Transverse colon (tissue), 4 donors: ENCODE measurements at regions not wholly inside any gene's neighbourhood (a gene's known extent, or its start where the extent isn't known, plus 50 kb on each side); places are given as distances from the start of the nearest gene placed in this dataset.

Source experiments
- EP300 ChIP-seq: sonication (generic); formaldehyde crosslinking; IDR thresholded peaks from one replicate; pipeline ENCODE4 v1.6.1; 2017; ENCODE audit warnings: antibody characterized with exemption, low read depth
- POLR2A ChIP-seq: fragments of 450-650 bp; IDR thresholded peaks from one replicate; pipeline ENCODE4 v1.6.1; 2016; ENCODE audit warnings: antibody characterized with exemption, mild to moderate bottlenecking, moderate library complexity
- POLR2AphosphoS5 ChIP-seq, 3 donors: sonication (generic); formaldehyde crosslinking; IDR thresholded peaks; one replicate each; pipeline ENCODE4 v1.6.1; 2016; ENCODE audit warnings: antibody characterized with exemption in 3 of 3
- TF ChIP-seq, protein P1 (sequence below), 5 experiments: fragments of 200-600 bp in 3 of 5; fragments of 450-650 bp in 2 of 5; sonication (generic) in 3 of 5; IDR thresholded peaks; 1 replicate in 2 of 5; 2 replicates in 3 of 5; pipeline ENCODE4 v1.5.1; 2016 to 2017; ENCODE audit warnings: antibody characterized with exemption in 5 of 5, inconsistent platforms in 3 of 5, mild to moderate bottlenecking in 2 of 5, moderate library complexity in 1 of 5

DNA sequence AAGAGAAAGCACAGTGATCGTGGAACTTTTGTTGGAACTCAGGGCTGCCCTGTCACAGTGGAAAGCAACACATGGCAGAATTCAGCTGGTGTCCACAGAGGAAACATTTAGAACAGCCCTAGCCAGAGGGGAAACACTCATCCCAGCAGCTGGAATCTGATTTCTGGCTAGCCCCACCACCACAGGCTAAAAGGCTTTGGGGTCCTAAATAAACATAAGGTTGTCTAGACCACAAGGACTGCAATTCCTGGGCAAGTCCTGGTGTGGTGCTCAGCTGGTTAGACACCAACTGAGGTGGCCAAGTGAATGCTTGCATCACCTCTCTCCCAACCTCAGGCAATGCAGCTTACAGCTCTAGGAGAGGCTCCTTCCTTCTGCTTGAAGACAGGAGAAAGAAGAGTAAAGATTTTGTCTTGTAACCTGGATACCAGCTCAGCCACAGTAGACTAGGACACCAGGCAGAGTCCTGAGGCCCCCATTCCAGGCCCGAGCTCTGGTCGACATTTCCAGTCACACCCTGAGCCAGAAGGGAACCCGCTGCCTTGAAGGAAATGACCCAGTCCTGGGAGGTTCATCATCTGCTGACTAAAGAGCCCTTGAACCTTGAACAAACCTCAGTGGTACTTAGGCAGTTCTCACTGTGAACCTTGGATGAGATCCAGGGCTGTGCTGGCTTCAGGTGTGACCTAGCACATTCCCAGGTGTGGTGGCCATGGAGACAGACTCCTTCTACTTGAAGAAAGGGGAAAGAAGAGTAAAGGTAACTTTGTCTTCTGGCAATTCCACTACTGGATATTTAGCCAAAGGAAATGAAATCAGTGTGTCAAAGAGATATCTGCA, 85.4 kb upstream of the PLXNC1 start:
- TF ChIP-seq, protein P1, sequence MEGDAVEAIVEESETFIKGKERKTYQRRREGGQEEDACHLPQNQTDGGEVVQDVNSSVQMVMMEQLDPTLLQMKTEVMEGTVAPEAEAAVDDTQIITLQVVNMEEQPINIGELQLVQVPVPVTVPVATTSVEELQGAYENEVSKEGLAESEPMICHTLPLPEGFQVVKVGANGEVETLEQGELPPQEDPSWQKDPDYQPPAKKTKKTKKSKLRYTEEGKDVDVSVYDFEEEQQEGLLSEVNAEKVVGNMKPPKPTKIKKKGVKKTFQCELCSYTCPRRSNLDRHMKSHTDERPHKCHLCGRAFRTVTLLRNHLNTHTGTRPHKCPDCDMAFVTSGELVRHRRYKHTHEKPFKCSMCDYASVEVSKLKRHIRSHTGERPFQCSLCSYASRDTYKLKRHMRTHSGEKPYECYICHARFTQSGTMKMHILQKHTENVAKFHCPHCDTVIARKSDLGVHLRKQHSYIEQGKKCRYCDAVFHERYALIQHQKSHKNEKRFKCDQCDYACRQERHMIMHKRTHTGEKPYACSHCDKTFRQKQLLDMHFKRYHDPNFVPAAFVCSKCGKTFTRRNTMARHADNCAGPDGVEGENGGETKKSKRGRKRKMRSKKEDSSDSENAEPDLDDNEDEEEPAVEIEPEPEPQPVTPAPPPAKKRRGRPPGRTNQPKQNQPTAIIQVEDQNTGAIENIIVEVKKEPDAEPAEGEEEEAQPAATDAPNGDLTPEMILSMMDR (IDR thresholded peaks at IDR 0.05): no peak
- TF ChIP-seq POLR2A (no peak), POLR2AphosphoS5 (IDR thresholded peaks at IDR 0.05) (peak in 2 of 3 donors; percentile 26 to 73), EP300 (no peak)
